ENCODE measurements at regions not wholly inside any gene's neighbourhood (a gene's known extent, or its start where the extent isn't known, plus 50 kb on each side); places are given as distances from the start of the nearest gene placed in this dataset.

- Histone ChIP-seq H3K36me3 (ENCODE audit: control insufficient read depth, insufficient read depth, low read length) (no peaks in the 10 kb centered on the region), H3K27ac (ENCODE audit: low read length) (no peak overlapping the region), H3K27me3 (ENCODE audit: control insufficient read depth, insufficient read depth, low read length) (no peaks in the 10 kb centered on the region), H3K4me3 (ENCODE audit: low read length) (no peak overlapping the region), H3K9me3 (ENCODE audit: control insufficient read depth, insufficient read depth, low read length) (no peaks in the 10 kb centered on the region), H3K4me1 (ENCODE audit: control insufficient read depth, insufficient read depth, low read length) (no peaks in the 10 kb centered on the region)
- DNase-seq (ENCODE audit: low read depth, low spot score), result no peak
- no CpG with 5 or more reads among the region's 2 CpGs for WGBS (ENCODE audit: insufficient coverage, insufficient read length)
Measured at GRCh38 chr5:8956659-8957058, 589.2 kb downstream of the SEMA5A start.

DNA sequence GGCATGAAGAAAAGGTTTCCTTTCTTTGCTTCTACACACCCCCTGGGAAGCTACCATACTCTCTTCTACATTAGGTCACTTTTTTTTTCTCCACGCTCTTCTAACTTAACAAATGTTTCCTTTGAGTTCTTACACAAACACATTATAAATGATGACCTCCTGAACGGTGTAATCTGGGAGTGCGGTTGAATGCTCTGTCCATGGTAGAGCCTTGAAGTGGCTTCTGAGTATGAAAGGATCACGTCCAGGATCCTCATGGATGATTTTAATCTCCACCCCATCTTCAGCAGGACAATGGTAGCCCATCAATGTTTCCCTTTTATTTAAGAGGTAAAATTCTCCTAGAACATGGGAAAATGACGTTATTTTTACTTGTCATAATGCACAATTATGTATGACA, 587.3 kb downstream of the SEMA5A start:
- Histone ChIP-seq H3K4me3 (ENCODE audit: low read length) (no peak overlapping the region), H3K4me1 (ENCODE audit: control insufficient read depth, insufficient read depth, low read length) (no peaks in the 10 kb centered on the region), H3K36me3 (ENCODE audit: control insufficient read depth, insufficient read depth, low read length) (no peaks in the 10 kb centered on the region), H3K9me3 (ENCODE audit: control insufficient read depth, insufficient read depth, low read length) (no peaks in the 10 kb centered on the region), H3K27me3 (ENCODE audit: control insufficient read depth, insufficient read depth, low read length) (no peaks in the 10 kb centered on the region), H3K27ac (ENCODE audit: low read length) (no peak overlapping the region)
- DNase-seq (ENCODE audit: low read depth, low spot score), result no peak
- 100% methylated on average over 1 of the region's 5 CpGs for WGBS (ENCODE audit: insufficient coverage, insufficient read length)

DNA sequence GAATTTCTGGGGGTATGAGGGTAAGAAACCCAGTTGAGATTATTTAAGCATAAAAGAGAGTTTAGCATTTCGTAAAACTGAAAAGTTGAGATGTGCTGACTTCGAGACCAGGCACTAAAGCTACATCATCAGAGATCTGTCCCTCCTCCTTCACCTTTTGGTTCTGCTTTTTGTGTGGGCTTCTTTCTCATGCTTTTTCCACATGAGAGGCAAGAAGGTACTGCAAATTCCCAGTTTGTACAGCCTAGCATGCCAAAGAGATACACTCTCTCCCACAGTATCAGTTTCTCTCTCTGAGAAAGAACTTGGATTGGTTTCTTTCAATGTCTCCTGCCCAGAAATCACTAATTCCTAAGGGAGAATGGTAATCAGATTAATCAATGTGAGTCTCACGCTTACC, 584.7 kb downstream of the SEMA5A start:
- H3K27ac ChIP-seq (ENCODE audit: low read length), result no peak overlapping the region
- no peaks in the 10 kb centered on the region for H3K9me3 ChIP-seq (ENCODE audit: control insufficient read depth, insufficient read depth, low read length)
- H3K36me3 ChIP-seq (ENCODE audit: control insufficient read depth, insufficient read depth, low read length), result no peaks in the 10 kb centered on the region
- H3K27me3 ChIP-seq (ENCODE audit: control insufficient read depth, insufficient read depth, low read length), result no peaks in the 10 kb centered on the region
- H3K4me1 ChIP-seq (ENCODE audit: control insufficient read depth, insufficient read depth, low read length), result no peaks in the 10 kb centered on the region
- no peak overlapping the region for H3K4me3 ChIP-seq (ENCODE audit: low read length)
- no peak for DNase-seq (ENCODE audit: low read depth, low spot score)
- WGBS (ENCODE audit: insufficient coverage, insufficient read length), result no CpG with 5 or more reads among the region's 3 CpGs

GRCh38 chr5:8961956-8962355, 583.9 kb downstream of the SEMA5A start:
- no CpG with 5 or more reads among the region's 4 CpGs for WGBS (ENCODE audit: insufficient coverage, insufficient read length)
- no peak overlapping the region for H3K27ac ChIP-seq (ENCODE audit: low read length)
- no peaks in the 10 kb centered on the region for H3K9me3 ChIP-seq (ENCODE audit: control insufficient read depth, insufficient read depth, low read length)
- H3K36me3 ChIP-seq (ENCODE audit: control insufficient read depth, insufficient read depth, low read length), result no peaks in the 10 kb centered on the region
- no peak for DNase-seq (ENCODE audit: low read depth, low spot score)
- H3K4me3 ChIP-seq (ENCODE audit: low read length), result no peak overlapping the region
- no peaks in the 10 kb centered on the region for H3K4me1 ChIP-seq (ENCODE audit: control insufficient read depth, insufficient read depth, low read length)
- H3K27me3 ChIP-seq (ENCODE audit: control insufficient read depth, insufficient read depth, low read length), result no peaks in the 10 kb centered on the region

DNA sequence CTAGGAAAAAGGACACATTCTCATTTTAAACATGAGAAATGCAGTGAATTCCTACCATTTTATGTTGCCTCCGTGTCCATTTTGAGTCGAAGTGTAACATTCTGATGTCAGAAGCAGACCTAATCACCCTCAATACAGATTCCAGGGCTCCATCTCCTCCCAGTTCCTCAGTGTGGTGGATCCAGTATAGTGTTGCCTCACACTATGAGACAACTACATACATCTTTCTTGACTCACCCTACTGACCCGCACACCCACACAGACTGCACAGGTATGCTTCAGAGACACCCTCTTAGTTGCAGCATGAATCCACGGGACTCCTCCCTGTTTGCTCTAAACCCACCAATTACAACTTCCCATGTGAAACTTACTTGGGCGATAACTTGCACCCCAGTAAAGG, 564.9 kb downstream of the SEMA5A start:
- H3K36me3 ChIP-seq (ENCODE audit: control insufficient read depth, insufficient read depth, low read length), result no peaks in the 10 kb centered on the region
- DNase-seq (ENCODE audit: low read depth, low spot score), result no peak
- no peaks in the 10 kb centered on the region for H3K4me1 ChIP-seq (ENCODE audit: control insufficient read depth, insufficient read depth, low read length)
- H3K4me3 ChIP-seq (ENCODE audit: low read length), result no peak overlapping the region
- H3K9me3 ChIP-seq (ENCODE audit: control insufficient read depth, insufficient read depth, low read length), result no peaks in the 10 kb centered on the region
- H3K27ac ChIP-seq (ENCODE audit: low read length), result no peak overlapping the region
- H3K27me3 ChIP-seq (ENCODE audit: control insufficient read depth, insufficient read depth, low read length), result no peaks in the 10 kb centered on the region
- no CpG with 5 or more reads among the region's 5 CpGs for WGBS (ENCODE audit: insufficient coverage, insufficient read length)

DNA sequence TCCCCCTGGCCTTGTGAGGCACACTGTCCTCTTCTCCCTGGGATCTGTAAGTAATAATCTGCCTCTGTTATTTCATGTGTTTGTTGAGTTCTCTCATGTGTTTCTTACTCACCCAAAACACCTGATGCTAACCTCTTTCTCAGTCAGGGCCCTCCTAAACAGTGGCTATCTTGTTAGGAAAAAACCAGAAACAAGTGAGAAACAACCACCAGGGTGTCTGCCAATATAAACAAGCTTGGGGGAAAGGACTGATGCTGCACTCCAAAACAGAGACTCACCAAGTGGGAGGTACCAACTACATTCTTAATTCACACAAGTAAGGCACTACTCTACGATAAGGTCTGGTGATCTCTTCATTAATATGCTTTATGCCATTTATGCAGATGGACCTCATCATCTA, 564.4 kb downstream of the SEMA5A start:
- Histone ChIP-seq H3K27me3 (ENCODE audit: control insufficient read depth, insufficient read depth, low read length) (no peaks in the 10 kb centered on the region), H3K4me3 (ENCODE audit: low read length) (no peak overlapping the region), H3K27ac (ENCODE audit: low read length) (no peak overlapping the region), H3K9me3 (ENCODE audit: control insufficient read depth, insufficient read depth, low read length) (no peaks in the 10 kb centered on the region), H3K4me1 (ENCODE audit: control insufficient read depth, insufficient read depth, low read length) (no peaks in the 10 kb centered on the region), H3K36me3 (ENCODE audit: control insufficient read depth, insufficient read depth, low read length) (no peaks in the 10 kb centered on the region)
- no CpG with 5 or more reads among the region's 1 CpG for WGBS (ENCODE audit: insufficient coverage, insufficient read length)
- no peak for DNase-seq (ENCODE audit: low read depth, low spot score)

DNA sequence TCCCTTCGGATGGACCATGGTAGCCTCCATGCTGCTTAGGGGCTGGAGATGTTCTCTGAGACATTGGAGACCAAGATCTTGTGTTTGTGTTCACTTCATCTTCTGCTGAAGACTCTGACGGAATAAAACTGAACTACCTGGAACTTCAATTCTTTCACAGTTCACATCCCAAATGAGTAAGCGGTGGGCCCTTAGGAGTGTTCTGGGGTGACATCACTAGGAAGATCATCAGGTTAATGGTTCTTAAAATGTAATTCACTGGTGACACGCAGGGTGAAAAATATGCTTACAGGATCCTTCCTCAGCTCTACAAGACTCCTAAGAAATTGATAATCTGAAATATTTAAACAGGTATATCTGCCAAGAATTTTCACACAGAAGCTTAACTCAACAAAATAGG, 561.5 kb downstream of the SEMA5A start:
- Histone ChIP-seq H3K27me3 (ENCODE audit: control insufficient read depth, insufficient read depth, low read length) (no peaks in the 10 kb centered on the region), H3K9me3 (ENCODE audit: control insufficient read depth, insufficient read depth, low read length) (no peaks in the 10 kb centered on the region), H3K36me3 (ENCODE audit: control insufficient read depth, insufficient read depth, low read length) (no peaks in the 10 kb centered on the region), H3K4me1 (ENCODE audit: control insufficient read depth, insufficient read depth, low read length) (no peaks in the 10 kb centered on the region), H3K4me3 (ENCODE audit: low read length) (no peak overlapping the region), H3K27ac (ENCODE audit: low read length) (no peak overlapping the region)
- no peak for DNase-seq (ENCODE audit: low read depth, low spot score)
- WGBS (ENCODE audit: insufficient coverage, insufficient read length), result no CpG with 5 or more reads among the region's 4 CpGs

Measured in iPS DF 6.9 (cell line).